ENCODE measurements at regions not wholly inside any gene's neighbourhood (a gene's known extent, or its start where the extent isn't known, plus 50 kb on each side); places are given as distances from the start of the nearest gene placed in this dataset.

DNA sequence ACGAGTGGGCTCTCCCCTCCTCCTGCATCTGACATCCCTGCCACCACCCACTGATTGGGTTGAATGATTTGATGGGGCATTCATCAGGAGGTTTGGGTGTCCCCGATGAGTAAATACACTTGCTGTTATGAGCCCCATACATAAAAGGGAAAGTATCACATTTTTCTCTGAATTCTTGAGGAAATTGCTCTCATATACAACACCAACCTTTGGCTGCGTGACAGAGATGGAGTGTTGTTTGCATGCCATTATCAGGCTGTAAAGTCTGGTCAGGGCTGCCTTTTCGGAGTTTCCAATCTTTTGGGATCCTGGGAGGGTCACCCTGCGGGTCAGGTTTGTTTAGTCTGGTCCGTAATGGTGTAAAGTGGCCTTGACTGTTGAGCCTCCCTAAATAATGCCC is 227.9 kb upstream of the SPRED2 start:
- TF ChIP-seq CTCF (IDR thresholded peaks at IDR 0.05) (no peak), EP300 (IDR thresholded peaks at IDR 0.05) (no peak)

Data from gastroesophageal sphincter (tissue), 3 donors.